MM.1S (cell line): ENCODE measurements at regions not wholly inside any gene's neighbourhood (a gene's known extent, or its start where the extent isn't known, plus 50 kb on each side); places are given as distances from the start of the nearest gene placed in this dataset.

Experiments used
- DNase-seq: peaks from one replicate; pipeline ENCODE4 v3.0.0-alpha.2; 2015
- H2AFZ ChIP-seq: fragments of 300-600 bp; sonication (generic); 2 replicates; pipeline ENCODE4 v1.6.0; 2016; ENCODE audit warnings: antibody characterized with exemption, low read length
- H3F3A ChIP-seq: fragments of 300-600 bp; sonication (generic); 2 replicates; pipeline ENCODE4 v1.6.1; 2016; ENCODE audit warnings: mild to moderate bottlenecking, antibody characterized with exemption, low read length, moderate library complexity, mixed read lengths; ENCODE audit not compliant: insufficient read depth
- H3K27ac ChIP-seq: fragments of 300-600 bp; sonication (generic); 2 replicates; pipeline ENCODE4 v1.5.1; 2016; ENCODE audit warnings: mild to moderate bottlenecking, low read length
- H3K27me3 ChIP-seq: fragments of 300-600 bp; sonication (generic); replicated peaks from 2 replicates; pipeline ENCODE4 v1.6.0; 2016; ENCODE audit warnings: low read length; ENCODE audit not compliant: insufficient read depth
- H3K36me3 ChIP-seq: fragments of 300-600 bp; sonication (generic); replicated peaks from 2 replicates; pipeline ENCODE4 v1.6.1; 2016; ENCODE audit warnings: mild to moderate bottlenecking, low read length, mixed read lengths; ENCODE audit not compliant: insufficient read depth
- H3K4me1 ChIP-seq: fragments of 300-600 bp; sonication (generic); 2 replicates; pipeline ENCODE4 v1.6.1; 2016; ENCODE audit warnings: low read length, mixed read lengths
- H3K4me2 ChIP-seq: fragments of 300-600 bp; sonication (generic); 2 replicates; pipeline ENCODE4 v1.6.0; 2016; ENCODE audit warnings: low read depth, low read length
- H3K4me3 ChIP-seq: fragments of 300-600 bp; sonication (generic); 2 replicates; pipeline ENCODE4 v1.5.1; 2016; ENCODE audit warnings: low read length, mixed read lengths
- H3K79me2 ChIP-seq: fragments of 300-600 bp; sonication (generic); 2 replicates; pipeline ENCODE4 v1.6.1; 2016; ENCODE audit warnings: mixed run types, low read length, mixed read lengths
- H3K9ac ChIP-seq: fragments of 300-600 bp; sonication (generic); 2 replicates; pipeline ENCODE4 v1.6.1; 2016; ENCODE audit warnings: low read length, mixed read lengths
- H3K9me2 ChIP-seq: fragments of 300-600 bp; sonication (generic); replicated peaks from 2 replicates; pipeline ENCODE4 v1.6.1; 2016; ENCODE audit warnings: mild to moderate bottlenecking, low read length, mixed read lengths; ENCODE audit not compliant: insufficient read depth
- H3K9me3 ChIP-seq: fragments of 300-600 bp; sonication (generic); replicated peaks from 2 replicates; pipeline ENCODE4 v1.6.1; 2016; ENCODE audit warnings: mild to moderate bottlenecking, low read length, mixed read lengths; ENCODE audit not compliant: insufficient read depth
- H4K20me1 ChIP-seq: fragments of 300-600 bp; sonication (generic); 2 replicates; pipeline ENCODE4 v1.6.1; 2016; ENCODE audit warnings: mild to moderate bottlenecking, low read length, moderate library complexity, mixed read lengths; ENCODE audit not compliant: insufficient read depth
- CTCF ChIP-seq: fragments of 300-600 bp; sonication (generic); IDR thresholded peaks from 2 replicates; pipeline ENCODE4 v1.5.1; 2016; ENCODE audit warnings: antibody characterized with exemption, low read length, mixed read lengths
- EZH2 ChIP-seq: fragments of 300-600 bp; sonication (generic); optimal IDR thresholded peaks from 2 replicates; pipeline ENCODE3; 2017; ENCODE audit warnings: low read depth, mild to moderate bottlenecking, antibody characterized with exemption, low read length, mixed read lengths
- EZH2phosphoT487 ChIP-seq: fragments of 300-600 bp; sonication (generic); IDR thresholded peaks from 2 replicates; pipeline ENCODE4 v1.6.1; 2018; ENCODE audit warnings: antibody characterized with exemption, low read length

- Histone ChIP-seq H3F3A (no peaks in the 10 kb centered on the region), H3K4me1 (no peaks in the 10 kb centered on the region), H3K9ac (no peak overlapping the region), H3K4me3 (no peak overlapping the region), H3K9me2 (no peaks in the 10 kb centered on the region), H3K4me2 (no peak overlapping the region), H3K27ac (no peak overlapping the region), H3K27me3 (no peaks in the 10 kb centered on the region), H3K9me3 (no peaks in the 10 kb centered on the region), H3K36me3 (no peaks in the 10 kb centered on the region), H3K79me2 (no peaks in the 10 kb centered on the region), H2AFZ (no peak overlapping the region), H4K20me1 (no peaks in the 10 kb centered on the region)
- DNase-seq, result no peak
- TF ChIP-seq EZH2phosphoT487 (no peak), CTCF (no peak), EZH2 (no peak)
Measured at GRCh38 chr3:3307491-3307890, 128.0 kb upstream of the CRBN start.

- H3K4me3 ChIP-seq, result no peak overlapping the region
- no peak overlapping the region for H3K27ac ChIP-seq
- TF ChIP-seq EZH2, result no peak
- TF ChIP-seq EZH2phosphoT487, result no peak
- TF ChIP-seq CTCF, result no peak
- H4K20me1 ChIP-seq, result no peaks in the 10 kb centered on the region
- H3K9me2 ChIP-seq, result no peaks in the 10 kb centered on the region
- H3K4me1 ChIP-seq, result no peaks in the 10 kb centered on the region
- no peaks in the 10 kb centered on the region for H3K79me2 ChIP-seq
- H3K27me3 ChIP-seq, result no peaks in the 10 kb centered on the region
- H2AFZ ChIP-seq, result no peak overlapping the region
- DNase-seq, result no peak
- H3F3A ChIP-seq, result no peaks in the 10 kb centered on the region
- H3K9me3 ChIP-seq, result no peaks in the 10 kb centered on the region
- H3K4me2 ChIP-seq, result no peak overlapping the region
- no peak overlapping the region for H3K9ac ChIP-seq
- no peaks in the 10 kb centered on the region for H3K36me3 ChIP-seq
Measured at GRCh38 chr3:3305841-3306240, 126.3 kb upstream of the CRBN start.

DNA sequence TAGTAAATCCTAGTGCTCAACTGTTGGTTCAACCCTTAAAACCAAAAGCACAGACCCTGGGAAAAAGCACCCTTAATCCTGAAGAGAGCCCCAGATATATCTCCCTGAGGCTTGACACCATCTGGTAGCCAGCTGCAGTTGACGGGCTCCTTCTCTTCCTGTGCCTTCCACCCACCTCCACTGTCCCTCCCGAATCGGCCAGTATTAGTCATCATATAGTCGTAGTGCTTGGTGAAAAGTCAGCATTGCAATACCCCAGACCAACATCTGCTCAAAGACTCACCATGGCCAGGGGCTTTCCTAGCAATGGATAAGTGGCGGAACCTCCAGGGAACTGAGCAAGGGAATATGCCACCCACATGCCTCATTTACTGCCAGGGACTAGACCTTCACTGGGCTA, 125.6 kb upstream of the CRBN start:
- H3K9ac ChIP-seq, result no peak overlapping the region
- TF ChIP-seq CTCF (no peak), EZH2phosphoT487 (no peak), EZH2 (no peak)
- no peaks in the 10 kb centered on the region for H4K20me1 ChIP-seq
- H3K27ac ChIP-seq, result no peak overlapping the region
- no peak overlapping the region for H3K4me2 ChIP-seq
- no peaks in the 10 kb centered on the region for H3K9me3 ChIP-seq
- H3F3A ChIP-seq, result no peaks in the 10 kb centered on the region
- no peaks in the 10 kb centered on the region for H3K4me1 ChIP-seq
- H3K9me2 ChIP-seq, result no peaks in the 10 kb centered on the region
- no peaks in the 10 kb centered on the region for H3K79me2 ChIP-seq
- H3K27me3 ChIP-seq, result no peaks in the 10 kb centered on the region
- no peak overlapping the region for H2AFZ ChIP-seq
- DNase-seq, result no peak
- H3K36me3 ChIP-seq, result no peaks in the 10 kb centered on the region
- no peak overlapping the region for H3K4me3 ChIP-seq
